ENCODE measurements at regions not wholly inside any gene's neighbourhood (a gene's known extent, or its start where the extent isn't known, plus 50 kb on each side); places are given as distances from the start of the nearest gene placed in this dataset.

DNA sequence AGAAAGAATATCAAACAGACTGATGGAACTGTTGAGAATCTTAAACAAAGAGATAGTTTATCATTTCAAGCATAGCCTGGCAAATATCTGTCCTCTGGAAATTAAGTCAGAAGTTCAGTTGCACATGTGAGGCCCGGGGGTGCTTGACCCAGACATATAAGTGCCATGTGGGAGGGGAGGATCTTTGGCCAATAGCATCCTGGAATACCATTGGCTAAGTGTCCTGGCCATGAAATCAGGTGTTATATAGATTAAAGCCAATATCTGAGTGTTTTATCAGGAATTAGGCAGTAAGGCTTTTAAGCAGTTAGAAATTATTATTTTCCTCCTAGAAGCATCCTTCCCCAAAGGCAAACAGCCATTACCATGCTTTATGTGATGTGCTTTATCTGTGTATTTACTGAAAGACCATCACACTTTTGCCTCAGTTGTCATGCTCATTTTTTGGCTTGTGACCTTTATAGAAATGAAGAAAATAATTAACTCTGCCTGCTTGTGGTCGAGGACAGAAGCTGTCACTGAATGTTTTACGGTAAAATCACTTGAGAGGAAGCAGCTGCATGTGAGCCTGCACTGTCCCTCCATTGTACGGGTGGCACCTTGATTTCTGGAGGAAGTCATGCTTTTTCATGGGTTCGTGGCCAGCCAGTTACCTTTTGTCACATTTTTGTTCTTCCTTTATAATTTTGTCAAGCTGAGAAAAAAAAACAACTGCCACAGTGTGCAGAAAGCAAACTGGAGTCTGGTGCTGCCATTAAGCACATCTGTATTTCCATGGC, 259.9 kb upstream of the FMN2 start:
- TF ChIP-seq, protein P1, sequence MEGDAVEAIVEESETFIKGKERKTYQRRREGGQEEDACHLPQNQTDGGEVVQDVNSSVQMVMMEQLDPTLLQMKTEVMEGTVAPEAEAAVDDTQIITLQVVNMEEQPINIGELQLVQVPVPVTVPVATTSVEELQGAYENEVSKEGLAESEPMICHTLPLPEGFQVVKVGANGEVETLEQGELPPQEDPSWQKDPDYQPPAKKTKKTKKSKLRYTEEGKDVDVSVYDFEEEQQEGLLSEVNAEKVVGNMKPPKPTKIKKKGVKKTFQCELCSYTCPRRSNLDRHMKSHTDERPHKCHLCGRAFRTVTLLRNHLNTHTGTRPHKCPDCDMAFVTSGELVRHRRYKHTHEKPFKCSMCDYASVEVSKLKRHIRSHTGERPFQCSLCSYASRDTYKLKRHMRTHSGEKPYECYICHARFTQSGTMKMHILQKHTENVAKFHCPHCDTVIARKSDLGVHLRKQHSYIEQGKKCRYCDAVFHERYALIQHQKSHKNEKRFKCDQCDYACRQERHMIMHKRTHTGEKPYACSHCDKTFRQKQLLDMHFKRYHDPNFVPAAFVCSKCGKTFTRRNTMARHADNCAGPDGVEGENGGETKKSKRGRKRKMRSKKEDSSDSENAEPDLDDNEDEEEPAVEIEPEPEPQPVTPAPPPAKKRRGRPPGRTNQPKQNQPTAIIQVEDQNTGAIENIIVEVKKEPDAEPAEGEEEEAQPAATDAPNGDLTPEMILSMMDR (IDR thresholded peaks at IDR 0.05 in 8 of 11, conservative IDR thresholded peaks at IDR 0.05 in 3 of 11) = no peak
- TF ChIP-seq POLR2A (IDR thresholded peaks at IDR 0.05) (no peak), POLR2AphosphoS5 (IDR thresholded peaks at IDR 0.05) (no peak)
